Esophagus squamous epithelium (tissue), 5 donors: ENCODE measurements at regions not wholly inside any gene's neighbourhood (a gene's known extent, or its start where the extent isn't known, plus 50 kb on each side); places are given as distances from the start of the nearest gene placed in this dataset.
"Not testable (repeated sequence)": the region's sequence is repeated elsewhere in the genome, so short reads cannot be mapped to it uniquely, and the experiment has no call there.

Experiments used
- DNase-seq: peaks from one replicate; lab custom pipeline; 2025; lab: John Stamatoyannopoulos, UW
- H3K27ac ChIP-seq, 4 donors: fragments of 200-600 bp; sonication (generic); one replicate each; pipeline ENCODE4 v1.5.1; 2016 to 2019; ENCODE audit warnings: mild to moderate bottlenecking in 1 of 4
- H3K27me3 ChIP-seq, 4 donors: fragments of 200-600 bp; sonication (generic); 1 replicate in 3 of 4; 2 replicates in 1 of 4; pipeline versions ENCODE4 v1.5.1 to v1.6.0; 2017 to 2021; ENCODE audit warnings: antibody characterized with exemption in 1 of 4
- H3K36me3 ChIP-seq, 3 donors: fragments of 200-600 bp; sonication (generic); one replicate each; pipeline ENCODE4 v1.5.1; 2016 to 2019
- H3K4me1 ChIP-seq, 3 donors: fragments of 200-600 bp; sonication (generic); one replicate each; pipeline ENCODE4 v1.5.1; 2017 to 2019
- H3K4me3 ChIP-seq, 4 donors: fragments of 200-600 bp; sonication (generic); 1 replicate in 3 of 4; 2 replicates in 1 of 4; pipeline ENCODE4 v1.5.1; 2016 to 2019; ENCODE audit warnings: mild to moderate bottlenecking in 2 of 4, moderate library complexity in 1 of 4
- H3K9me3 ChIP-seq, 3 donors: fragments of 200-600 bp; sonication (generic); one replicate each; pipeline ENCODE4 v1.5.1; 2016 to 2019
- CTCF ChIP-seq, 6 experiments: fragments of 450-650 bp in 4 of 6; fragments of 200-600 bp in 2 of 6; sonication (generic) in 2 of 6; IDR thresholded peaks; one replicate each; pipeline ENCODE4 v1.5.1; 2016 to 2019; ENCODE audit warnings: antibody characterized with exemption in 6 of 6, mild to moderate bottlenecking in 4 of 6, moderate library complexity in 4 of 6
- POLR2A ChIP-seq, 4 donors: fragments of 450-650 bp; IDR thresholded peaks; one replicate each; pipeline ENCODE4 v1.6.1; 2017; ENCODE audit warnings: antibody characterized with exemption in 4 of 4, mild to moderate bottlenecking in 4 of 4, moderate library complexity in 3 of 4
- WGBS, 2 donors: methylation state at CpG; one replicate each; pipeline ENCODE4 v1.1.5; 2018; 5-methylcytosine and 5-hydroxymethylcytosine counted together
- intact Hi-C: fragments of 100-400 bp; cut with DNase I; formaldehyde crosslinking; loops from one replicate; pipeline ENCODE4 v1.15.0; 2022
- donor health status: DM: yes; HTN: yes; CAD: no.

GRCh38 chr4:91729851-91730250 lies 573.9 kb upstream of the GRID2 start:
- intact Hi-C loops: no loop called here
- Histone ChIP-seq H3K4me1 (no peaks in the 10 kb centered on the region), H3K27ac (no peak overlapping the region), H3K4me3 (no peak overlapping the region), H3K9me3 (no peaks in the 10 kb centered on the region), H3K27me3 (no peaks in the 10 kb centered on the region), H3K36me3 (no peaks in the 10 kb centered on the region)
- no peak for DNase-seq
- TF ChIP-seq POLR2A (IDR thresholded peaks at IDR 0.05): no peak
- 96 to 100% methylated on average over 2 of the region's 2 CpGs for WGBS, 2 donors

GRCh38 chr4:91734682-91735081 lies 569.1 kb upstream of the GRID2 start:
- Histone ChIP-seq H3K4me3 (no peak overlapping the region), H3K36me3 (no peaks in the 10 kb centered on the region), H3K4me1 (no peaks in the 10 kb centered on the region), H3K27me3 (no peaks in the 10 kb centered on the region), H3K27ac (no peak overlapping the region), H3K9me3 (no peaks in the 10 kb centered on the region)
- 36 to 65% methylated on average over 1 of the region's 1 CpG for WGBS, 2 donors
- TF ChIP-seq CTCF (IDR thresholded peaks at IDR 0.05) (no peak), POLR2A (IDR thresholded peaks at IDR 0.05) (no peak)
- no peak for DNase-seq
- intact Hi-C loops: no loop called here

- H3K9me3 ChIP-seq, intact Hi-C loops, H3K4me1 ChIP-seq, DNase-seq, H3K27me3 ChIP-seq, H3K27ac ChIP-seq, H3K36me3 ChIP-seq, H3K4me3 ChIP-seq: not testable (repeated sequence)
Measured at GRCh38 chr4:91738831-91739230, 564.9 kb upstream of the GRID2 start.

- no peak for TF ChIP-seq POLR2A (IDR thresholded peaks at IDR 0.05)
- no peak for TF ChIP-seq CTCF (IDR thresholded peaks at IDR 0.05)
- intact Hi-C loops: no loop called here
- DNase-seq: no peak
- WGBS, 2 donors: 31 to 59% methylated on average over 2 to 3 of the region's 3 CpGs
- Histone ChIP-seq H3K27me3 (no peaks in the 10 kb centered on the region), H3K27ac (no peak overlapping the region), H3K4me3 (no peak overlapping the region), H3K4me1 (no peaks in the 10 kb centered on the region), H3K9me3 (no peaks in the 10 kb centered on the region), H3K36me3 (no peaks in the 10 kb centered on the region)
Measured at GRCh38 chr4:91746551-91746950, 557.2 kb upstream of the GRID2 start.

- no peak for DNase-seq
- 68 to 82% methylated on average over 1 of the region's 1 CpG for whole genome bisulfite sequencing, 2 donors
- intact Hi-C loops: no loop called here
Measured at GRCh38 chr4:91751961-91752360, 551.8 kb upstream of the GRID2 start.

GRCh38 chr4:91754716-91755115 lies 549.0 kb upstream of the GRID2 start:
- no peaks in the 10 kb centered on the region for H3K4me1 ChIP-seq
- WGBS, 2 donors: 71 to 83% methylated on average over 2 of the region's 2 CpGs
- no peak overlapping the region for H3K4me3 ChIP-seq
- no peak overlapping the region for H3K27ac ChIP-seq
- H3K9me3 ChIP-seq: no peaks in the 10 kb centered on the region
- DNase-seq: no peak
- H3K27me3 ChIP-seq: no peaks in the 10 kb centered on the region
- no peak for TF ChIP-seq POLR2A (IDR thresholded peaks at IDR 0.05)
- TF ChIP-seq CTCF (IDR thresholded peaks at IDR 0.05): no peak
- intact Hi-C loops: no loop called here
- H3K36me3 ChIP-seq: no peaks in the 10 kb centered on the region

More at GRCh38 chr4:91751961-91752360, 551.8 kb upstream of the GRID2 start:
- Histone ChIP-seq H3K36me3 (no peaks in the 10 kb centered on the region), H3K4me3 (no peak overlapping the region), H3K27ac (no peak overlapping the region), H3K9me3 (no peaks in the 10 kb centered on the region), H3K27me3 (no peaks in the 10 kb centered on the region), H3K4me1 (no peaks in the 10 kb centered on the region)
- TF ChIP-seq POLR2A (IDR thresholded peaks at IDR 0.05) (no peak), CTCF (IDR thresholded peaks at IDR 0.05) (no peak)
